ENCODE measurements at regions not wholly inside any gene's neighbourhood (a gene's known extent, or its start where the extent isn't known, plus 50 kb on each side); places are given as distances from the start of the nearest gene placed in this dataset.

DNA sequence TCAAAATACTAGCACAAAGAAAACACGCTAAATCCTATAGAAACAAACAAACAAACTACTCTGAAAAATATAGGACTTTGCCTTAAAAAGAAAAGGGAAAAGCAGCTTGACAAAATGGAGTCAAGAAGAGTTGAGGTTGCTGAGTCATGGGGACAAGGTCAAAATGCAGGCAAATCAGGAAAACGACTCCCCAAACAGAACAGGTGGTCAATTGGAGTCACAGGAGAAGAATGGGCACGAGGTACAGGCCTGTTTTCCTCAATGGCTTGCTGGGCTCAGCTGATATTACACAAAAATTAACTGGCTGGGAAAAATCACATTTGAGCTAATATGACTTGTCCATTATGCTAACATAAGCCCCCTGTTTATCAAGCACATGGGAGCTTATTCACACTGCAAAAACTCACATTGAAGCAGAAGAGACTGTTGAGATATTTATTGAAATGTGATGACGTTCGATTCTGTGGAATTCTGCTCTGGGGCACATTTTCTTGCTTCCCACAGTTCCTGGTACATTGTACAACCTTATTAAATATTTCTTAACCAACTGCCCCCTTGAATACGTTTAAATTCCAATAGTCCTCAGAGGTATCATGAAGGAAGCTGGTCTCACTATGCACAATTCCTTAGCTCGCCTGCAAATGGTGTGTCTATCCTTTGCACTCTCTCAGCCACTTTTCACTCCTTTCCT lies 1622.1 kb downstream of the STIM2 start:
- no peak for TF ChIP-seq CTCF (conservative IDR thresholded peaks at IDR 0.05)
- TF ChIP-seq EZH2 (IDR thresholded peaks at IDR 0.05; ENCODE audit: low read depth), result no peak
